Left lung (tissue), 4 donors: ENCODE measurements at regions not wholly inside any gene's neighbourhood (a gene's known extent, or its start where the extent isn't known, plus 50 kb on each side); places are given as distances from the start of the nearest gene placed in this dataset.
A peak's percentile ranks its signal among the peaks of the same experiment; 100 is the strongest.

Experiments
- ATAC-seq: fragments of 200-7000 bp; cut with Tn5 transposase; one replicate; pipeline ENCODE4 v1.9.1; 2020; ENCODE audit warnings: moderate library complexity
- DNase-seq, 4 donors: peaks; one replicate each; pipeline ENCODE4 v3.0.0-alpha.2; 2013 to 2020
- H3K27ac ChIP-seq, 2 donors: fragments of 200-600 bp; sonication (generic) in 1 of 2; one replicate each; pipeline versions ENCODE4 v1.5.0 to v1.8.0; 2020 to 2021
- H3K27me3 ChIP-seq, 2 donors: fragments of 200-600 bp; sonication (generic) in 1 of 2; one replicate each; pipeline versions ENCODE4 v1.5.0 to v1.8.0; 2020 to 2021
- H3K36me3 ChIP-seq, 2 donors: fragments of 200-600 bp; sonication (generic) in 1 of 2; one replicate each; pipeline versions ENCODE4 v1.5.0 to v1.8.0; 2020 to 2021
- H3K4me1 ChIP-seq, 2 donors: fragments of 200-600 bp; one replicate each; pipeline ENCODE4 v1.8.0; 2021
- H3K4me3 ChIP-seq, 2 donors: fragments of 200-600 bp; sonication (generic) in 1 of 2; one replicate each; pipeline versions ENCODE4 v1.5.0 to v1.8.0; 2020 to 2021; ENCODE audit warnings: mild to moderate bottlenecking in 1 of 2
- H3K9me3 ChIP-seq, 2 donors: fragments of 200-600 bp; sonication (generic) in 1 of 2; one replicate each; pipeline versions ENCODE4 v1.5.0 to v1.8.0; 2020 to 2021
- intact Hi-C, 2 donors: fragments of 100-400 bp; cut with DNase I; formaldehyde crosslinking; loops; one replicate each; pipeline versions ENCODE4 v1.11.2 to v1.14.2; 2022
- TF ChIP-seq, protein P1 (sequence below), 2 donors: fragments of 200-600 bp; sonication (generic) in 1 of 2; IDR thresholded peaks; one replicate each; pipeline versions ENCODE4 v1.5.0 to v1.8.0; 2021; ENCODE audit warnings: antibody characterized with exemption in 2 of 2
- donor health status: DM: no; HTN: yes; CAD: no.
- donor health status: DM: no; HTN: no; CAD: no.

GRCh38 chr5:89981878-89982773, 427.4 kb downstream of the CETN3 start:
- no peaks in the 10 kb centered on the region for H3K27me3 ChIP-seq
- H3K4me3 ChIP-seq, result no peak overlapping the region
- intact Hi-C loops, result no loop called here
- ATAC-seq (no peak), DNase-seq (no peak)
- H3K36me3 ChIP-seq, result no peaks in the 10 kb centered on the region
- TF ChIP-seq, protein P1, sequence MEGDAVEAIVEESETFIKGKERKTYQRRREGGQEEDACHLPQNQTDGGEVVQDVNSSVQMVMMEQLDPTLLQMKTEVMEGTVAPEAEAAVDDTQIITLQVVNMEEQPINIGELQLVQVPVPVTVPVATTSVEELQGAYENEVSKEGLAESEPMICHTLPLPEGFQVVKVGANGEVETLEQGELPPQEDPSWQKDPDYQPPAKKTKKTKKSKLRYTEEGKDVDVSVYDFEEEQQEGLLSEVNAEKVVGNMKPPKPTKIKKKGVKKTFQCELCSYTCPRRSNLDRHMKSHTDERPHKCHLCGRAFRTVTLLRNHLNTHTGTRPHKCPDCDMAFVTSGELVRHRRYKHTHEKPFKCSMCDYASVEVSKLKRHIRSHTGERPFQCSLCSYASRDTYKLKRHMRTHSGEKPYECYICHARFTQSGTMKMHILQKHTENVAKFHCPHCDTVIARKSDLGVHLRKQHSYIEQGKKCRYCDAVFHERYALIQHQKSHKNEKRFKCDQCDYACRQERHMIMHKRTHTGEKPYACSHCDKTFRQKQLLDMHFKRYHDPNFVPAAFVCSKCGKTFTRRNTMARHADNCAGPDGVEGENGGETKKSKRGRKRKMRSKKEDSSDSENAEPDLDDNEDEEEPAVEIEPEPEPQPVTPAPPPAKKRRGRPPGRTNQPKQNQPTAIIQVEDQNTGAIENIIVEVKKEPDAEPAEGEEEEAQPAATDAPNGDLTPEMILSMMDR (IDR thresholded peaks at IDR 0.05), result no peak
- H3K9me3 ChIP-seq, result no peaks in the 10 kb centered on the region
- H3K4me1 ChIP-seq, result peaks cover 0 to 10% of the 10 kb centered on the region in 2 donors
- no peak overlapping the region for H3K27ac ChIP-seq

- Histone ChIP-seq H3K36me3 (no peaks in the 10 kb centered on the region), H3K4me3 (no peak overlapping the region), H3K4me1 (peaks cover 0 to 10% of the 10 kb centered on the region in 2 donors), H3K9me3 (no peaks in the 10 kb centered on the region), H3K27me3 (no peaks in the 10 kb centered on the region), H3K27ac (no peak overlapping the region)
- TF ChIP-seq, protein P1 (IDR thresholded peaks at IDR 0.05), result no peak
- ATAC-seq (no peak), DNase-seq (no peak)
- intact Hi-C loops, result no loop called here
Measured at GRCh38 chr5:89981021-89981420, 428.5 kb downstream of the CETN3 start.

GRCh38 chr5:89973516-89973915, 436.0 kb downstream of the CETN3 start:
- TF ChIP-seq, protein P1 (IDR thresholded peaks at IDR 0.05), result no peak
- Histone ChIP-seq H3K4me3 (no peak overlapping the region), H3K36me3 (no peaks in the 10 kb centered on the region), H3K27me3 (no peaks in the 10 kb centered on the region), H3K9me3 (no peaks in the 10 kb centered on the region), H3K4me1 (no peaks in the 10 kb centered on the region), H3K27ac (no peak overlapping the region)
- ATAC-seq (no peak), DNase-seq (no peak)
- intact Hi-C loops, result no loop called here

DNA sequence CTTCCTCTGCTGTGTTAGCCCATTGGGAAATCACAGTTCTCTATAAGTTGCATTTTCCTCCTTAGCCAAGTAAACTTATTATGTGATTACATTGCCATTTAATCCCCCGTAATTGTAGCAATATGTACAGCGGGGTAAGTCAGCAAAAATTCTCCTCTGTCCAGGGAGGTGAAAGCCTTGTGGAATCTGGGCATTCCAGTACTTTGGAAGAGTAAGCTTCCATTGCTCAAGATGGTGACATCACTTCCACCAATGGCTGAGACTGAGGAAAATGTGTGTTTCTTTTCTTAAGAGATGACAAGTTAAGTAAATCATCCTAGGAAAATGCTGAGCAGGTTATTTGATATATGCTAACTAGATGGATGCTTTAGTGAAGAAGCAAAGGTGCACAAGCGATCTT, 436.7 kb downstream of the CETN3 start:
- TF ChIP-seq, protein P1 (IDR thresholded peaks at IDR 0.05), result no peak

GRCh38 chr5:89968958-89969381, 440.6 kb downstream of the CETN3 start:
- intact Hi-C loops, result no loop called here
- ATAC-seq, result peak; percentile 85
- DNase-seq, result peak in 1 of 4 donors; percentile 22
- H3K36me3 ChIP-seq, result no peaks in the 10 kb centered on the region
- peaks cover 0 to 10% of the 10 kb centered on the region in 2 donors for H3K4me1 ChIP-seq
- no peaks in the 10 kb centered on the region for H3K27me3 ChIP-seq
- H3K27ac ChIP-seq, result no peak overlapping the region
- TF ChIP-seq, protein P1 (IDR thresholded peaks at IDR 0.05), result no peak
- H3K4me3 ChIP-seq, result no peak overlapping the region
- no peaks in the 10 kb centered on the region for H3K9me3 ChIP-seq

More for the DNA sequence above, 436.7 kb downstream of the CETN3 start:
- Histone ChIP-seq H3K9me3 (no peaks in the 10 kb centered on the region), H3K27ac (no peak overlapping the region), H3K4me3 (no peak overlapping the region), H3K4me1 (peaks cover 0 to 6% of the 10 kb centered on the region in 2 donors), H3K27me3 (no peaks in the 10 kb centered on the region), H3K36me3 (no peaks in the 10 kb centered on the region)
- no peak for DNase-seq
- intact Hi-C loops, result no loop called here
- ATAC-seq, result no peak
